ENCODE measurements at regions not wholly inside any gene's neighbourhood (a gene's known extent, or its start where the extent isn't known, plus 50 kb on each side); places are given as distances from the start of the nearest gene placed in this dataset.

GRCh38 chr2:76625101-76625500, 897.1 kb downstream of the LRRTM4 start:
- TF ChIP-seq GTF2I (CRISPR knock-in tag; conservative IDR thresholded peaks at IDR 0.05) (no peak), USF2 (CRISPR knock-in tag; IDR thresholded peaks at IDR 0.05) (no peak), MAX (CRISPR knock-in tag; IDR thresholded peaks at IDR 0.05) (no peak), CTCF (IDR thresholded peaks at IDR 0.05) (no peak)
